ENCODE measurements at regions not wholly inside any gene's neighbourhood (a gene's known extent, or its start where the extent isn't known, plus 50 kb on each side); places are given as distances from the start of the nearest gene placed in this dataset.

- TF ChIP-seq E2F4 (CRISPR knock-in tag; IDR thresholded peaks at IDR 0.05; ENCODE audit: borderline replicate concordance, low read depth) (no peak), ZNF219 (CRISPR knock-in tag; IDR thresholded peaks at IDR 0.05; ENCODE audit: borderline replicate concordance) (no peak), NFE2L1 (CRISPR knock-in tag; IDR thresholded peaks at IDR 0.05) (no peak), ATF3 (CRISPR knock-in tag; conservative IDR thresholded peaks at IDR 0.05) (no peak), SMAD3 (CRISPR knock-in tag; IDR thresholded peaks at IDR 0.05; ENCODE audit: borderline replicate concordance) (no peak), ZBTB21 (CRISPR knock-in tag; IDR thresholded peaks at IDR 0.05; ENCODE audit: borderline replicate concordance) (no peak)
These were observed 499.7 kb downstream of the MAT2B start (continued) for GRCh38 chr5:164005071-164005470.

GRCh38 chr5:164007064-164007463 lies 501.6 kb downstream of the MAT2B start:
- no peaks in the 10 kb centered on the region for H3K36me3 Mint-ChIP-seq
- no peaks in the 10 kb centered on the region for H3K9me3 Mint-ChIP-seq
- ATAC-seq (no peak), DNase-seq (ENCODE audit: low spot score) (no peak)
- H3K27ac Mint-ChIP-seq, result no peak overlapping the region
- ChIA-PET CTCF (no interaction called here), POLR2A (no interaction called here)
- H3K4me3 Mint-ChIP-seq, result no peak overlapping the region
- no peaks in the 10 kb centered on the region for H3K27me3 Mint-ChIP-seq (ENCODE audit: low read depth)
- TF ChIP-seq ZNF232 (CRISPR knock-in tag; IDR thresholded peaks at IDR 0.05), result no peak
- TF ChIP-seq USF1 (CRISPR knock-in tag; IDR thresholded peaks at IDR 0.05), result no peak
- no peak for TF ChIP-seq NR1H2 (CRISPR knock-in tag; IDR thresholded peaks at IDR 0.05)
- no peak for TF ChIP-seq ZNF425 (CRISPR knock-in tag; conservative IDR thresholded peaks at IDR 0.05)
- no peak for TF ChIP-seq TEAD1 (CRISPR knock-in tag; IDR thresholded peaks at IDR 0.05)
- TF ChIP-seq ELF4 (CRISPR knock-in tag; IDR thresholded peaks at IDR 0.05; ENCODE audit: low read depth), result no peak
- no peak for TF ChIP-seq RELA (CRISPR knock-in tag; IDR thresholded peaks at IDR 0.05; ENCODE audit: borderline replicate concordance)
- TF ChIP-seq ESRRA (CRISPR knock-in tag; IDR thresholded peaks at IDR 0.05; ENCODE audit: borderline replicate concordance), result no peak
- no peak for TF ChIP-seq ZNF317 (CRISPR knock-in tag; IDR thresholded peaks at IDR 0.05; ENCODE audit: borderline replicate concordance, low read depth)
- TF ChIP-seq NFYB (CRISPR knock-in tag; conservative IDR thresholded peaks at IDR 0.05; ENCODE audit: low read depth), result no peak
- no peak for TF ChIP-seq IRF1 (CRISPR knock-in tag; IDR thresholded peaks at IDR 0.05)
- no peak for TF ChIP-seq PRRX2 (CRISPR knock-in tag; IDR thresholded peaks at IDR 0.05)
- TF ChIP-seq FOXP4 (CRISPR knock-in tag; IDR thresholded peaks at IDR 0.05), result no peak
- no peak for TF ChIP-seq MYBL2 (CRISPR knock-in tag; IDR thresholded peaks at IDR 0.05)
- TF ChIP-seq TCF7 (CRISPR knock-in tag; IDR thresholded peaks at IDR 0.05; ENCODE audit: low read depth), result no peak
- no peak for TF ChIP-seq FOXK1 (CRISPR knock-in tag; IDR thresholded peaks at IDR 0.05)
- TF ChIP-seq SP1 (CRISPR knock-in tag; conservative IDR thresholded peaks at IDR 0.05), result no peak
- TF ChIP-seq ZNF512 (CRISPR knock-in tag; IDR thresholded peaks at IDR 0.05; ENCODE audit: borderline replicate concordance), result no peak
- peaks cover 10% of the 10 kb centered on the region for H3K4me1 Mint-ChIP-seq
